ENCODE measurements at regions not wholly inside any gene's neighbourhood (a gene's known extent, or its start where the extent isn't known, plus 50 kb on each side); places are given as distances from the start of the nearest gene placed in this dataset.

DNA sequence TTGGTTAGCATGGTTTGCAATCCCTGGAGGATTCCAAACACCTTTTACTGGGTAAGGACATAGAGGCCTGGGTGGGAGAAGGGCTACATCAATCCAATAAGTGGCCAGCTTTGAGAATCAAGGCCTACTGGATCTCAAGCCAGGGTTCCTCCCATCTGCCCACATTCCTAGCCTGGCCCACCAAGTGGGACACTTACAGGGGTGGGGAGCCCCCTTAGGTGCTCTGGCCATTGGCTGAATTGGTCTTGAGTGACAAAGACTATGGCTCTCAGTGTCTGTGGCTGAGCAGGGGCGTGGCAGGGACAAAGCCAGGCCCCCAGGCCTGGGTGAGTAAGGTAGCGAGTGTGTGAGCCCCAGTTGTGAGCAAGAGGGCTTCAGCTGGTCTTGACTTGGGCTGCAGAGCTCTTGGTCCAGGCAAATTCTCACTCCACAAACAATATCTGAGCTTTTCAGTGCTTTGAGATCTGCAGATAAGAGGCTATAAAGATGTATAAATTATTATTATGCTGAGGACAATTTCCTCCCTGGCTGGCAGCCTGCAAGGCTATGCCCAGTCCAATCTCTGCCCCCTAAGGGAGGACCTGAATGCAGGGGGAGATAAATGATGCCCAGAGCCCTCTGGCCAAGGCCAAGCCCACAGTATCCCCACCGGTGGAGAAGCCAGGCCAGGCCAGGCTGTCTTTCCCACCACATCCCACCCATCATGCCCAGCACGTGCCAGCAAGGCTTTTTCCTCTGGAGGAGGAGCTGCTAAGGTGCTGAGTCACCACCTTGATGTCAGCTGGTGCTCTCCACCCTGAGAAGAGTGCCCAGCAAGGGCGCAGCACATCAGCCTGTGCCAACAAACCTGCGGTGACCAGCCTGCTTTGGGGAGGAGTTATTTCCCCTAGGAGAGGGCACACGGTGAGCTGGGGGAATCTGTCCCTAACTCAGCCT, 80.7 kb upstream of the DUSP5 start:
- peak; percentile 33 for DNase-seq

DNA sequence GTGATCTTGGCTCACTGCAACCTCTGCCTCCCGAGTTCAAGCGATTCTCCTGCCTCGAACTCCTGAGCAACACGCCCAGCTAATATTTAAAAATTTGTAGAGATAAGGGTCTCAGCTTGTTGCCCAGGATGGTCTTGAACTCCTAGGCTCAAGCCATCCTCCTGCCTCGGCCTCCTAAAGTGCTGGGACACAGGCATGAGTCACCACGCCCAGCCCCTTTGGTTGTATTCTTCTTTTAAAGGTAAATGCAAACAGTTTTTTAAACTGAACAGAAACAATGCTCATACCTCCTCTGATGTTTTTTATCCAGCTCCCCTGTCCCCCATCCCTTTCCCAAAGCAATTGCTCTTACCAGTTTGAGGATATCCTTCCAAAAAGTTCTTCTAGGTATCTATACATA, 79.5 kb upstream of the DUSP5 start:
- no peak for DNase-seq

- no peak for DNase-seq
Measured at GRCh38 chr10:110419265-110419664, 78.4 kb upstream of the DUSP5 start.

DNA sequence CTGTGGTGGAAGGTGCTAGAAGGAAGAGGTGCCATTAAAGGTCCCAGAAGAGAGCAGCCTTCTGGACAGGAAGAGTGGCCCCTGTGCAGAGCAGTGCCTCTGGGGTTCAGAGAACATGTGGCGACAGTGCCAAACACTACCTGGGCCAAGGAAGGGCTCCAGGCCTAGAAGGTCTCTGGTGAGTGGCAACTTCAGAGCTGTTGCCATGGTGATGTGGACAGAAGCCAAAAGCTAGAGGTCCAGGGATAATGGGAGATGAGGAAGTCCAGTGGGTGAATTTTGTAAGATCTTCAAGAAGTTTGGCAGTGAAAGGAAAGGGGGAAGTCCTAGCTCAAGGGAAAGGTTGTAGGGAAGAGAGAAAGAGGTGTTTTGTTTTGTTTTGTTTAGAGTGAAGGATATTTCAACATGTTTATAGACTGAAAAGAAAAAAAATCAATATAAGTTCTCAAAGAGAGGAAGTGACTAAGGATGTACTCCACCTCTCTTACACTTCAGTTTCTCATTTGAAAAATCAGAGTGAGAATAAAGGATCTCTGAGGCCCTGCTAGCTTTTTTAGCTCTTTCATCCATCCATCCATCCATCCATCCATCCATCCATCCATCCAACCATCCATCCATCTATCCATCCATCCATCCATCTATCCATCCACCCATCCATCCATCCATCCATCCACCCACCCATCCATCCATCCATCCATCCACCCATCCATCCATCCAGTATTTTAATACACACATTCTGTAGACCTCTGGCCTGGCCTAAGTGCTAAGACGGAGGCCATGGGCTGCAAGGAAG, 77.1 kb upstream of the DUSP5 start:
- DNase-seq, result peak; percentile 52

DNA sequence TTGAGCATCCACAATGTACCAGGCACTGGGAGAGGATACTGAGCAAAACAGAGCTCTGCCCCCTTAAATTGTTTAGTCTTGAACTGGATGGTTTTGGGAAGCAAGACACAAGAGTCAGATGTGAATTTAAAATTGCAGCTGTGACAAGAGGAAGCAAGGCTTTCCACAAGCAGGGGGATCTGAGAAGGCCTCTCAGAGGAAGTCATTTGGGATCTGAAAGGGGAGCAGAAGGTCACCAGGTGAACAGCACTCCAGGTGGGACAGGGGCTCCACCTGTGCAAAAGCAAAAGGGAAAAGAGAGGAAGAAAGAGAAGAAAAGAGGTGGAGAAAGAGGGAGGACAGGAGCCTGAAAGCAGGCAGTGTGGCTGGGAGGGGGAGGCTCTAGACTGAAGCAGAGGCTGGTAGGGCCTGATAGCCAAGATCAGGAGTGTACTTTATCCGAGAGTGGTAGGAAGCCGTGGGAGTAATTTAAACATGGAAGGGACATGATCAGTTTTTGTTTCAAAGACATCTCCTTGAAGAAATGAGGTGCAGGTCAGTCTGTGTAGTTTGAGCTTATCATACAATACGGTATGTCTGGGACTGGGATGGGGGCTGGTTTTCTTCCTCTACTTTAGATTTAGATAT, 76.1 kb upstream of the DUSP5 start:
- DNase-seq, result no peak

DNA sequence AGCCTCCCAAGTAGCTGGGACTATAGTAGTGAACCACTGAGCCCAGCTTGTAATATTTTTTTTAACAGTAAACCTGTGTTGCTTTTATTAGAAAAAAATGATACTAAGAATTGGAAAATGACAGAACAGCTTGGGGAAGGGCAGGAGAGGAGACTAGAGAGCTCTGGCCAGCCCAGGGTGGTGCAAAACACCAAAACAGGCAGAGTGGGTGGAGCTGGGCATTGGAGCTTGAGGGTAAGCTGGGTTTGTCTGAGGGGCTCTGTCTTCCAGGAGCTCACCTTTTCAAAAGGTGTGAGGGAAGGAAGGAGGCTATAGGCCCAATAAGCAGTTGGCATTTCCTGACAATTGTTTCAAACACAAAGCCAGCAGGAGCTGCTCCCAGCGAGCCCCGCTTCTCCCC, 75.2 kb upstream of the DUSP5 start:
- no peak for DNase-seq

- no peak for DNase-seq
Measured at GRCh38 chr10:110423650-110424049, 74.1 kb upstream of the DUSP5 start.

DNA sequence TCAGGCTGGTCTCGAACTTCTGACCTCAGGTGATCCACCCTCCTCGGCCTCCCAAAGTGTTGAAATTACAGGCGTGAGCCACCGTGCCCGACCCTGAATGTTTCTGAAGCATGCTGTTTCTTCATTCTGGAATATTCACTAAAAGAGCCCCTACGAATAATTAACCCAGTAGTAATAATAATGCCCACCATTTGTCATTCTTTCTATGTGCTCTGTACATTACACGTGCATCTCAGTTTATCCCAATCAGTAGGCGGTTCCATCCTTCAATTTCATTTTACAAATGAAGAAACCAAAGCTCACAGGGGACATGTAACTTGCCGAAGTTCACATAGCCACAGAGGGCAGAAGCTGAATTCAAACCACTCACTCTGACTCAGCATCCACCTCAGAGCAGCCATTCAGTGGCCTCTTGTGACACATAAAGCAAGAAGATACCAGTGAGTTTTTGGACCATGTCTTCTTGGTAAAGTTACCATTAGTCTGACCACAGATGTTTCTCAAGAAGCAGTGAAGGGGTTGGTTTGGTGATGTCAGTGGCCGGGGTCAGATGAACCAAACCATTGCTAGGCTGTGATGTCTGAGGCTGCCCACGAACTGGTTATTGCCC, 71.9 kb upstream of the DUSP5 start:
- DNase-seq, result peak; percentile 92

DNA sequence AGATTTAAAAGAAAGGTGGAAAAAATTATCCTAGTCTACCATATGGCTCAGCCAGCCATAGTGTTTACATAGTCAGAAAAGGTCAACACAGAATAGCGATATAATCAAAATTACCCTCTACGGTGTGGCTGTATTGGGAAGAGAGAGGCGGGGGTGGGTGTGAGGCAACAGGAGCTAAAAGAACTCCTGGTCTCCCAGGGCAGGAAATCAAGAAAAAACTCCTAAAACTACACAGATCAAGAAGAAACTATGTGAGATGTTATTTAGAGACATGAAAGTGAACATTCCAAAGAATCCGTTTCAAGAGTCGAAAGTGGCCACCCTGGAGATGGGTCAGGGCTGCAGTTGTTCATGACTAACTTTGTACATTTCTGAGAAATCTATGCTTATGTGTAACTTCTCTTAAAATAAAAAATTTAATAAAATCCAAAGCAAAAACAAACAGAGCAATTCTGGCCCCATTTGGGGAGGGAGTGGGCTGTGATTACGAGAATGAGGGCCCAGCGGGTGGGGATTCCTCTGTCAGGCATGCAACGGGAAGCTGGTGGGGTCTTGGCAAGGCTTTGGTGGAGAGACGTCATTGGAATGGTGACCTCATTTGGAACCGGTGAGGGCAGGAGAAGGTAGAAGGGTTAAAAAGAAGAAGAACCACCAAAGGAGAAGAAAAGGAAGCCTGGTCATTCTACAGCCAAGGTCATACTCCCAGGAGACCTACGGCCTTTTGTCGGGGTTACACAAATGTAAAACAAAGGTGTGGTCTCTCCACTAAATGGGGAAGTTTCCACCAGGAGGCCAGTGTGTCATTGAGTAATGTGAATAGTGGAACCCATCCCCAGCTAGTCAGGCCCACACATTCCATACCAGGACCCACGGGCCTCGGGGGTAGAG, 71.2 kb upstream of the DUSP5 start:
- peak; percentile 86 for DNase-seq

GRCh38 chr10:110429301-110429700, 68.4 kb upstream of the DUSP5 start:
- DNase-seq, result no peak

DNA sequence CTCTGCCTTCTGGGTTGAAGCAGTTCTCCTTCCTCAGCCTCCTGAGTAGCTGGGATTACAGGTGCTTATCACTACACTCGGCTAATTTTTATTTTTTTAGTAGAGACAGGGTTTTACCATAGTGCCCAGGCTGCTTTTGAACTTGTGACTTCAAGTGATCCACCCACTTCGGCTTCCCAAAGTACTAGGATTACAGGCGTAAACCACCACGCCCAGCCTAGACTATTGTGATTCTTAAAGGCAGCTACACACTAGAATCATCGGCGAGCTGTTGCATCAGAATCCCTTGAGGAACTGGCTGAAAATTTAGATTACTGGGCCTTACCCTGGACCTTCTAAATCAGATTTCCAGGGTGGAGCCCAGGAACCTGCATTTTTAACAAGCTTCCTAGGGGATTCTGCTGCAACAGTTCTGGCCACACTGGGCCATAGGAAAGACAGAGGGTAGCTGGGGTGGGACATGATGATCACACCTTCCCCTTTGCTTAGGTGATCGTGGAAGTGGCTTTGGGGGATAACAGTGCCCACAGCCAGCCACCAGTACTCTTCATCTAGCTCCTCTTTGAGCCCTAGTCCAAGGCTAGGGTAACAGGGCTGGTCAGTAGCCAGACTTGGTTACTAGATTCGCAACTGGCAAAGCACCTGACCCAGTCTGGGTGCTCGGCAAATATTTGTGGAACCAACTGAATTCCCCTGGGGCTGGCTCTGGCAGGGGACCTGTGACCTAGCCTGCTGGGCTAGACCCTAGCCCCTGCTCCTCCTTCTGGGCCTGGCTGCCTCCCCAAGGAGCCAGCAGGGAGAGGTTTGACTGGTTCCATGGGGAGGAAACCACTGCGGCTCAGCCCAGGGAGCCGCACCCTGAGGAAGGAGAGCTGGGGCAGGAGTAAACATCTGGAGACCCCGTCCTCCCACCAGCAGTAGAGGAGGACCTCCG, 67.1 kb upstream of the DUSP5 start:
- DNase-seq, result no peak

- no peak for DNase-seq
Measured at GRCh38 chr10:110431659-110432058, 66.0 kb upstream of the DUSP5 start.

DNA sequence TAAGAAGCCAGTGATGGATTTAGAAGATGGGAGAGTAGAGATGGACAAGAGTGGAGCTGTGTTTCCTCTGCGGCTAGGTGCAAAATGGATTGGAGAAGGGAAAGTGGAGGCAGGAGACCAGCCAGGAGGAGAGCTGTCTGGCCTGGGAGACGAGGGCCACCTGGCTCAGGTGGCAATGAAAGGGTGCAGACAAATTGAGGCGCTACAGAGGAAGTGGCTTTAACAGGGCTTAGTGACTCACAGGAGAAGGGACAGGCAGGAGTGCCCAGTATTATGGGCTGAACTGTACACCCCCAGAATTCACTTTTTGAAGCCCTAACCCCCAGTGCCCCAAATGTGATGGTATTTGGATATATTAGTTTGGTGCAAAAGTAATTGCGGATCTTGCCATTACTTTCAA, 65.6 kb upstream of the DUSP5 start:
- no peak for DNase-seq

GRCh38 chr10:110432814-110433565, 64.7 kb upstream of the DUSP5 start:
- no peak for DNase-seq

DNA sequence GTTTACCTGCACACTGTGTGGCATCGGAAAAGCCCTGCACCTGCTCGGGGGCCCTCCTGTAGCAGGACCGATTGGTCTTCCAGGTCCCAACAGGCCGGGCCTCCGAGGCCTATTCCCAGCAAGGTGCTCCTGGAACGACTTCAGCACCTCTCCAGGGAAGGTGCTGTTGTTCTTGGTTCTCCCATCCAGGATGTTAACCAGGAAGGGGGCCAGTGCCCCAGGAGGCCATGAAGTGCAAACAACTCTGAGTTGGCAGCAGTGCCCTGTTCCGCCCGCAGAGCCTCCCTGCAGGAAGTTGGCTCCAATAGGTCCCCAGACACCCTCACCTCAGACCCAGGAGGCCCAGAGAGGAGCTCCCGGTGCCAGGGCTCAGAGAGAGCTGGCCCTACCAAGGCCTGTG, 64.0 kb upstream of the DUSP5 start:
- DNase-seq, result no peak

- no peak for DNase-seq
Measured at GRCh38 chr10:110434489-110435096, 63.1 kb upstream of the DUSP5 start.

DNA sequence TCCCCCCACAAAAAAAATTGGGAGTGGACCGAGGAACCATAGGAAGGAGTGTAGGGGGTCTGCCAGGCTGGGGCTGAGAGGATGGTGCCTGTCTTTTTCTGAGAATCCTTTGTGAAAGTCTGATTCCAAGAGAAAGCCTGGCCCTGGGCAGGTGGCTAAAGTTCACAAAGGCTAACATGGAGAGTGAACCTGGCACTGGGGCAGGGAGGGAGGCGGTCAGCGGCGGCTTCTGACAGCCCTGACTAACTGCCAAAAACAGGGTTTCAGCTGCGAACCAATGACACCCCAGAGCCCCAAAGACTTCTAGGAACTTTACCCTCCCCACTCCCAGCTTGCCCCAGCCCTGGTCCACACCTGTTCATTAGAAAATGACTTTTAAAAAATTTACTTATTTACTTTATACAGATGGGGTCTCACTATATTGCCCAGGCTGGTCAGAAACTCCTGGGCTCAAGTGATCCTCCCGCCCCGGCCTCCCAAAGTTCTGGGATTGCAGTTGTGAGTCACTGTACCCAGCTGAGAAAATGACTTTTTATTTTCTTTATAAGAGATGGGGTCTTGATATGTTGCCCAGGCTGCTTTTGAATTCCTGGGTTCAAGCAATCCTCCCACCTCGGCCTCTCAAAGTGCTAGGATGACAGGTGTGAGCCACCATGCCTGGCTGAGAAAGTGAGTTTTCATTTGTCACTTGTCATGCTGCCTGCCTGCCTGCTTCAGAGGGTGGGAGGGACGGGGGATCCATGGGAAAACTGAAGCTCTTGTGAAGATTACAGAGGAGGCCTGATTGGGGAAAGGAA, 61.0 kb upstream of the DUSP5 start:
- no peak for DNase-seq

DNA sequence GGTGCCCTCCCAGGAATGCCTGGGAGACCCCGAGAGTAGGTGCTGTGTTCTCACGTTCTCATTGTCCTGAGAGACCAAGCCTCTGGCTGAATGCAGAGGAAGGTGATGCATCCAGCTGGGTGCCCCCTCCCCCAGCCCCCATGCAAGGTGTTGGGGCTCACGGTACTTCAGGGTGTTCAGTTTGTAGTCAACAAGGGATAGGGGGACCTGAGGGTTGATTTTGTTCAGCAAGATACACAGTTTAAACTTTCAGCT, 60.4 kb upstream of the DUSP5 start:
- no peak for DNase-seq

GRCh38 chr10:110437761-110438341, 59.9 kb upstream of the DUSP5 start:
- DNase-seq, result no peak
